HG03565 (cell line): ENCODE measurements at regions not wholly inside any gene's neighbourhood (a gene's known extent, or its start where the extent isn't known, plus 50 kb on each side); places are given as distances from the start of the nearest gene placed in this dataset.
A peak's percentile ranks its signal among the peaks of the same experiment; 100 is the strongest.
"Not testable (repeated sequence)": the region's sequence is repeated elsewhere in the genome, so short reads cannot be mapped to it uniquely, and the experiment has no call there.

Source experiments
- ATAC-seq: cut with Tn5 transposase; IDR thresholded peaks from one replicate; pipeline ENCODE4 v1.9.1; 2021; ENCODE audit warnings: mild to moderate bottlenecking, moderate library complexity; ENCODE audit not compliant: unreplicated experiment

DNA sequence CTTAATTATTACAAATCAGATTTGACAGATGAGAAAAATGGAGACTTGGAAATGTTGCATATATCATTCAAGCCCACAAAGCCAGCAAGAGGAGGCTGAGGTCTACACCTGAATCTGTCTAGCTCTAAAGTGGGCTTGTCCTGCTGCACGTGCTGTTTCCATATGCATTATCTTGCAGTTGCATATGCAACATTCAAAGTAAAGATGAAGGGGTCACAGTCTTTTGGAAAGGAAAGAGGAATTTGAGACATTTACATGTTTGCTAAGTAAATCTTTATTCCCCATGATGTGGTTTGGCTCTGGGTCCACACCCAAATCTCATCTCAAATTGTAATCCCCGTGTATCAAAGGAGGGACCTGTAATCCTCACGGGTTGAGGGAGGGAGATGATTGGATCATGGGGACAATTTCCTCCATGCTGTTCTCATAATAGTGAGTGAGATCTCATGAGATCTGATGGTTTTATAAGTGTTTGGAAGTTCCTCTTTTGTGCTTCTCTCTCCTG is 98.3 kb downstream of the BACH1 start:
- ATAC-seq: no peak

DNA sequence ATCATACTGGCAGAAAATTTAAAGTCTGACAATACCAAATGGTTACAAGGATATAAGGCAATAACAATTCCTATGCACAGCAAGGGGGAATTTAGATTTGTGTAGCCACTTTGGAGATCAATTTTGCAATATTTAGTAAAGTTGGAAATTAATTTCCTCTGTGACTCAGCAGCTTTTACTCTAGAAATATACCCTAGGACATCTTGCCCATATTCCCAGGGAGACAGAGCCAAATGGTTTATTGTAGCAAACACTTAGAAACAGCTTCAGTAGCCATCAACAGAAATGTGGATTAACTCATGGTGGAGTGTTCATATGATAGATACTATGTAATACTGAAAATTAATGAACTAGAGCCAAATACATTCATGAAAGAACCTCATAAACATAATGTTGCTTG is 104.6 kb downstream of the BACH1 start:
- no peak for ATAC-seq

DNA sequence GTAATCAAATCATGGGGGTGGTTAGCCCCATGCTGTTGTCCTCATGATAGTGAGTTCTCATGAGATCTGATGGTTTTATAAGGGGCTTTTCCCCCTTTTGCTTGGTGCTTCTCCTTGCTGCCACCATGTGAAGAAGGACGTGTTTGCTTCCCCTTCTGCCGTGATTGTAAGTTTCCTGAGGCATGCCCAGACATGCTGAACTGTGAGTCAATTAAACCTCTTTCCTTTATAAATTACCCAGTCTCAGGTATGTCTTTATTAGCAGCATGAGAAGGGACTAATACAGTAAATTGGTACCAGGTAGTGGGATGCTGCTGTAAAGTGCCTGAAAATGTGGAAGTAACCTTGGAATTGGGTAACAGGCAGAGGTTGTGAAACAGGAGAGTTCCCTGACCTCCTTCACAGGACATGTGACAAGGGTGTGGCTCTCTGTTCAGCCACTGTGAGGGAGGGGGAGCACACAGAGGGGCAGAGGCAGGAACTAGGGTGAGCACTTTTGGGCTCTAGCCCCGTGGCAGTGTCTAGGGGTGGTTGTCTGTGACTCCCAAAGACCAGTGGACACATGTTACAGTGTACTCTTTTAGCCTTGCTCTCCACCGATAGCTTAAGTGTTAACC is 105.3 kb downstream of the BACH1 start:
- ATAC-seq: no peak

DNA sequence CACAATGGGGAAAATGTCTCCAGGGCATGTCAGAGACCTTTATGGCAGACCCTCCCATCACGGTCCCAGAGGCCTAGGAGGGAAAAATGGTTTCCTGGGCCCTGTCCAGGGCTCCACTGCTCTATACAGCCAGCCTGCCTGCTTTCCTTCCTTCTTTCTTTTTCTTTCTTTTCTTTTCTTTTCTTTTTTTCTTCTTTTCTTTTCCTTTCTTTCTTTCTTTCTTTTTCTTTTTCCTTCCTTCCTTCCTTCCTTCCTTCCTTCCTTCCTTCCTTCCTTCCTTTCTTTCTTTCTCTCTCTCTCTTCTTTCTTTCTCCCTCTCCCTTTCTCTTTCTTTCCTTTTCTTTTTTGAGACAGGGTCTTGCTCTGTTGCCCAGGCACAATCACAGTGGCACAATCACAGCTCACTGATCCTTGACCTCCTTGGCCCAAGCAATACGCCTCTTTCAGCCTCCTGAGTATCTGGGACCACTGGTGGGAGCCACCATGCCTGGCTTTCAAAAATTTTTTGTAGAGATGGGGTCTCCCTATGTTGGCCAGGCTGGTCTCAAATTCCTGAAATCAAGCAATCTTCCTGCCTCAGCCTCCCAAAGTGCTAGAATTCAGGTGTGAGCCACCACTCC is 106.9 kb downstream of the BACH1 start:
- ATAC-seq: no peak

DNA sequence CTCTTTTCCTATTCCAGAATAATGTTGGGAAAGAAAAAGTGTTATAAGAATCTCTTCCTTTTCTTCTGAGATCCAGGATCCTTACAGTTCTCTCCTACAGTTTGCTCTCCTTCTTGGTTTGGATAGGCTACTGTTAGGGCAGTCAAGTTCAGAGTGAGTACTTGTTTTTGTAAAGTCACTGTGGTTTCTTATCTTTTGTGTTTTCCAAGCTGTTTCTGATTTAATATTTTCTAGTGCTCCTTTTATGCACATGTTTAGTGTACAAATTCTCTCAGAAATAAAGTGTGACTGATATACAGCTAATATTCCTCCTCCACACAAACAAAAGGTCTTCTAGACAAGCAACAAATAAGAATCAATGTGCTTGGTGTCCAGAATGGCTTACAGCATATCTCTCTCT is 107.7 kb downstream of the BACH1 start:
- no peak for ATAC-seq

DNA sequence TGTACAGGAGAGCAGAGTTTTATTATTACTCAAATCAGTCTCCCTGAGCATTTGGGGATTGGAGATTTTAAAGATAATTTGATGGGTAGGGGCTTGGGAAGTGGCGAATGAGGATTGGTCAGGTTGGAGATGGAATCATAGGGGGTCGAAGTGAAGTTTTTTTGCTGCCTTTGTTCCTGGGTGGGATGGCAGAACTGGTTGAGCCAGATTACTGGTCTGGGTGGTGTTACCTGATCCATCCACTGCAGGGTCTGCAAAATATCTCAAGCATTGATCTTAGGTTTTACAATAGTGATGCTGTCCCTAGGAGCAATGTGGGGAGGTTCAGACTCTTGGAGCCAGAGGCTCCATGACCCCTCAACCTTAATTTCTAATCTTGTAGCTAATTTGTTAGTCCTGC is 108.8 kb downstream of the BACH1 start:
- no peak for ATAC-seq

DNA sequence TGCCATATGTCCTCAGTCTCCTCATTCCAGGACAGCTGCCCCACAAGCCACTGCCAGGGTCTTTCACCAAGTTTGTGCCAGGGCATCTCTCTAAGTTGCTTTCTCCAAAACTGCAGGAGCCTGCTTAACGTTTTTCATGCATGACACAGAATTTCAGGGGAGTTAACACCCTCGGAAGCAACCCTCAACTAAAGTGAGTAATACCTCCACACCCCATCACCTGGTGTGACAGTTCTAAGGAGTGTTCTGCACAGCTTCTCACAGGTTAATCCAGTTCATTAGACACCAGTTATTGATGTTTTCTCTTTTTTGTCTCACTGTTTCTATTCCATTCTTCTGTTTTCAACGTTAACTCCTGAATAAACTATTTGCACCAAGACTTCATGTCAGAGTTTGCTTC is 115.0 kb downstream of the BACH1 start:
- no peak for ATAC-seq

DNA sequence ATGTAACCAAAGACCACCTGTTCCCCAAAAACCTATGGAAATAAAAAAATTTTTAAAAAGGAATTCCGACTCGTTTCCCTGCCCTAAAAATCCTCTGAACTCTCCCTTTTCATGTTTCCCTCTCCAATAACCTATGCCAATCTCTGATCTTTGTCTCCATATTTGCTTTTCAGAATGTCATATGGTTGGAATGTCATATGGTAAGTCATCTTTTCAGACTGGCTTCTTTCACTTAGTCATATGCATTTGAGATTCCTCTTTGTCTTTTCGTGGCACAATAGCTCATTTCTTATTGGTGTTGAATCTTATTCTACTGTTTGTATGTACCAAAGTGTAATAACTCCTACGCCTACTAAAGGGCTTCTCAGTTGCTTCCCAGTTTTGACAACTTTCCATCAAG is 117.5 kb downstream of the BACH1 start:
- ATAC-seq: no peak

DNA sequence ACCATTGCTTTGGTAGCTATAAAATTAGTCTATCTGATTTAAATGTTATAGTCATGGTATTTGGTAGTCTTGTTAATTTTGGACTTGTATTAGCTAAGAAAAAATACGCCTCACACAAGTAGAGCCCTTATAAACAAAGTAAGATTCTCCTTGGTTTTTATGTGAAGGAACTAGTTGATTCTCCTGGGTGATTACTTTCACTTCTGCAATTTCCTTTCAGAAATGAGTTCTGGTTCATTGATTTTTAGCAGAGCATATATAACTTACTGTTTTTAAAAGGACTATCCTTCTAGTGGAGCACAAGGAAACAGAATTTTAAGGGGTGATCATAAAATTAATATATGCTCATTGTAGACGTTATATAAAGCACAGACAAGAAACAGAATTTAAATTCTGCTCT is 120.1 kb downstream of the BACH1 start:
- ATAC-seq: peak; percentile 65

DNA sequence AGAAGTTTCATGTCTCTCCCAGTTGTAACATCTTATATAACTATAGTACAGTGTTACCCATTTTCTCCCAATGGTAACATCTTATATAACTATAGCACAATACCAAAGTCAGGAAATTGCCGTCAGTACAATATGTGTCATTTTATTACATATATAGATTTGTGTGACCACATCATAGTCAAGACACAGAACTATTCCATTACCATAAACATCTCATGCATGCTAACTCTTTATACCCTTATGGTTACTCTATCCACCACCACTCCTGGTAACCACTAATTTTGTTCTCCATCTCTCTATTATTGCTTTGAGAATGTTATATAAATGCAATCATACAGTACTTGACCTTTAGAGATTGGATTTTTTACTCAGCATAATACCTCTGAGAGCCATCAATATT is 120.7 kb downstream of the BACH1 start:
- peak; percentile 21 for ATAC-seq

DNA sequence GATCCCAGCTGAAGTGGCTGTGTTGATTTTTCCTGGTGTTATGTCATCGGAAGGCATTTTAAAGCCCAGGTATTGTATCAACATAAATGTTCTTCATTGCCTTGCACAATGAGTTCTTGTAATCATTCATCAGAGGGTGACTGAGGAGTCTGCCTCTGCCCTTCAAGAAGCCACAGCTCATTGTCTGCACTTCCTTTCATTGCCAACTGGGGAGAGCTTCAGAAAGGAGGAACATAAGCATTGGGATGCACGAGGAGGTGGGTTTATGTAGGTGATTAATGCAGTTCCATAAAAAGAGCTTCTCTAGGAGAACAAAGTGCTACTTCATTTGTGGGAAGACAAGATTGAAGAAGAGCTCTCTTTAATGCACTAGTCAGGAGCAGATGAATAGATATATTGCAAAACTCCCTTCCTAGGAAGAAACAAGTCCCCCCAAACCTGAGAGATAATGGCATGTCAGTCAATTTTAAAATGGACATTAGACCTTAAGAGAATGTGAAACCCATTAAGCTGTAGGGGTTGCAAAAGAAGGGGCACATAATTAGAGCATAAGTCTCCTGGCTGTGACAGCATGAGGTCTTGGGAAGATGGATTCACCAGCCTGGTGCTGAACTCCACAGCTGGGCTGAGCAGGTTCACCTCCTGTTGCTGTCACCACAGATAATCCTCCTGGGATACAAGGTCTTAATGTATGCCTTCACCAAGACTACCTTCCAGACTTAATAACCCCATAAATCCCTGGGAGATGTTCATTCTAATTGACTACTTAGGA is 124.6 kb downstream of the BACH1 start:
- ATAC-seq: no peak

DNA sequence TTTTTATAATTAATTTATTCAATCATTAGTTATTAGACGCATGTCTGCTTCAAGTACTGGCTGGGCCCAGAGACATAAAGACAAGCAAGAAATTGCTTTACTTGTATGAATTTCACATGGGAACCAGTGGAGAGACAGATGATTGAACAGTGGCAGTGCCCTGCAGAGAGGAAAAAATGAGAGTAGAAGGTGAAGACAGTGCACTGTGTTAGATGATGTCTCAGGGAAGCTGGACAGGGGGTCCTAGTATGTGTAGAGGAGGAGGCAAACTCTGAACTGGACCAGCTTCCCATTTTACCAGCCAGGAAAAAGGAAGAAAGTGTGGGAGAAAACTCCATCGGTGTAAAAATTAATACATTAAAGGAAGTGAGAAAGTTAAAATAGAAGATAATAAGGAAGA is 126.0 kb downstream of the BACH1 start:
- no peak for ATAC-seq

DNA sequence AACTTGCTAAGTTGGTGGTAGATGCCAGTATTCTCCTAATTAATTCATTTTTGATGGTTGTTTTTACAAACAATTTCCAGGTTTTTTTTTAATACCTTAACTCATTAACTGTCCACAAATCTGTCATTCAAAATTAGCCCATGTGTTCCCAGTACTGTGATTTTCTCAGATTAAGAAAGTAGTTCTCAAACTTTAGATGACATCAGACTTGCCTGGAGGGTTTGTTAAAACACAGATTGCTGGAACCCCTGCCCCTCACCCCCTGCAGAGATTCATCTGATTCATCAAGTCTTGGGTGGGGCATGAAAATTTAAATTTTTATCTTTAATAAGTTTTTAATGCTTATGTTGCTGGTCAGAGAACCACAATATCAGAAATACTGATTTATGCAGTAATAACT is 130.5 kb downstream of the BACH1 start:
- no peak for ATAC-seq

DNA sequence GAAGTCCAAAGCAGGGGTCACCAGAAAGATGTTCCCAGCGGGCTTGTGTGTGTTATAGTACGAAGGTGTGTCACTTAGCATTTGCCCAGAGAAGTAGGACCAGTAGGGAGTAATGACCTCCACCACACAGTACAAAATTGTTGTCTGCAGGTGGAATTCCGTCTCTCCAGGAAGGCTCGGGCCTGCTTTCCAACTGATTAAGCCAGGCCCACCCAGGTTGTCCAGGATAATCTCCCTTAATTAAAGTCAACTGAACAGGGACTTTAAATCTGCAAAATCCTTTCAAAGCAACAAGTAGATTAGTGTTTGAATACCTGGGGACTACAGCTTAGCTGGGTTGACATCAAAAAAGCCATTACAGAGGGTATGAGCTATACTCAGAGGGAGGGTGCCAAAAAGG is 131.3 kb downstream of the BACH1 start:
- ATAC-seq: no peak

DNA sequence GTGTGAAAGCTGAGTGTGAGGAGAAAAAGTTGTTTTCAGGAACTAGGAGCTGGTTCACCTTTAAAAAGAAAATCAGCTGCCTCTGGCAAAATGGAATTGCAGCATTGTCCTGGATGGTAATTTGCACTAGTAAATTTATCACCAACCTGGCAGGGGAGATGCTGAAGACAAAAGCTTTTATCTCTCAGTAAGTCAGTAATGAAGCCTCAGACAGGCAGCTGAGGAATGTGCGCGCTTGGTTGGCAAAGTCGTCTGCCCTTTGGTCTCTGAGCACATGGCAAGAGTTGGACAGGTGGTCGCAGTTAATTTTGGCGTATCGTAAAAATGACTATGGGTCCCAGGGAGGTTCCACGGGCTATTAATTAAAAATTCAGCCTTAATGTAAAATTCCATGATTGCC is 131.9 kb downstream of the BACH1 start:
- no peak for ATAC-seq

DNA sequence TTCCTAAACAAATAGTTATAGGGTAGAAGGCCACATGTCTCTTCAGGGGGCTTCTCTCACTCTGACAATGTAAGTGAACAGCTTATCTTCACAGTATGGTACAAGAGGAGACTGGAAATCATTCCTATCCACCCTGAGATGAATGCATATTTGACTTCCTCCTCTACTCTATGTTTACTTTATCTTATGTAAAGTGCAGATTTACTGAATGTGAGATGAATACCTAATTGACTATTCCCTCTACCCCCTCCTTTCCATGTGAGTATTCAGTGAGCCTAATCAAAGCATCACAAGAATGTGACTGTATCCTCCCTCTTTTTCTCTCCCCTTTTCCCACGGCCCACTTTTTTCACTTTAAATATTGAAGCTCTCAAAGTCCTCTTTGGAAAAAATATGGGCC is 132.5 kb downstream of the BACH1 start:
- ATAC-seq: no peak

DNA sequence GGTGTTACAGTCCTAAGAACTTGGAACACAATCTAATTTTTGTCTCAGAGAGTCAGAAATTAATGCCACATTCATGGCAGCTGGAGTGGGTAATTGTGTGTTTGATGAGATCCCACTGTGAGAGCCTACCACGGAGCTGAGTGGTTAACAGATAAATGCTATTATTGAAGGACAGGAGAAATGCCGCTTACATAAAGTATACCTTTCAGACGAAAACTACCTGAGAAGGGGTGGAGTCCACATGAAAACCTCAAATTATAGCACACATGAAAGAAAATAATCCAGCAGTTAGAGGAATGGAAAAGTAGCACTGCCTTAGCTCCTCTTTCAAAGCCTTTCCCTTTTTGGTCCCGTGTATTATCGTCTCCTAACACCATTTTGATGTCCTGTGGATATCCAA is 133.0 kb downstream of the BACH1 start:
- no peak for ATAC-seq

DNA sequence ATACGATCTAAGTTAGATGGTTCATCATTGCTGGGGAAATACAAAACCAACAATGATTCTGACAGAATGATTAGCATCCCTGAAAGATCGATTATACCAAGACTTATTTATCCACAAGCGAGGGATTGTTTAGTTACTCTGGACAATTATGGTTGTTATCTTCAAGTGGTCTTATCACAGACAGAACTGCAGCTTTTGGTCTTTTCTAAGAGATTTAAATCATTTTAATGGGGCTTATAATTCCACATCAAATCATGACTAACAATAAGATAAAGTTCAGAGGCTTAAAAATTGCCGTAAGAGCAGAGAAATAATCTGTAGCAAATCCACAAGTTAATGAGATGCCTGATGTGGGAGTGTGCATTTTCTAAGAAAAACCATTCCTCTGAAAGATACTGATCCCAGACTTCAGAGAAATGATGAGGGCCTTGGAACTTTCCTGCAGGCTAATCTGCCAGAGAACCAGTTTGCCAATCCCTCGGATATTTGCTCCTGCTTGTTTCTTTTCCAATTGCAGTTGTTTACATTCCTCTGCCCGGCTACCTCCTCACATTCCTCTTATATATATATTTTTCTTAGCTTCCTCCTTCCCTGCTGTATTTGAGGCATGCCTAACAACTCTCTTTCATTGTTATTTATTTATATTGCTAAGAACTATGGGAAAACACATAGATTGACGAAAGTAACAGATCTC is 134.8 kb downstream of the BACH1 start:
- no peak for ATAC-seq

DNA sequence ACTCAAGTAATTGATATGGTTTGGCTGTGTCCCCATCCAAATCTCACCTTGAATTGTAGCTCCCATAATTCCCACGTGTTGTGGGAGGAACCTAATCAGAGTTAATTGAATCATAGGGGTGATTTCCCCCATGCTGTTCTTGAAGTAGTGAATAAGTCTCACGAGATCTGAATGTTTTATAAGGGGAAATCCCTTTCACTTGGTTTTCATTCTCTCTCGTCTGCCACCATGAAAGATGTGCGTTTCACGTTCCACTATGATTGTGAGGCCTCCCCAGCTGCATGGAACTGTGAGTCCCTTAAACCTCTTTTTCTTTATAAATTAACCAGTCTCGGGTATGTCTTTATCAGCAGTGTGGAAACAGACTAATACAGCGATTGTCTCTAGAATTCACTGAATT is 135.4 kb downstream of the BACH1 start:
- ATAC-seq: no peak

DNA sequence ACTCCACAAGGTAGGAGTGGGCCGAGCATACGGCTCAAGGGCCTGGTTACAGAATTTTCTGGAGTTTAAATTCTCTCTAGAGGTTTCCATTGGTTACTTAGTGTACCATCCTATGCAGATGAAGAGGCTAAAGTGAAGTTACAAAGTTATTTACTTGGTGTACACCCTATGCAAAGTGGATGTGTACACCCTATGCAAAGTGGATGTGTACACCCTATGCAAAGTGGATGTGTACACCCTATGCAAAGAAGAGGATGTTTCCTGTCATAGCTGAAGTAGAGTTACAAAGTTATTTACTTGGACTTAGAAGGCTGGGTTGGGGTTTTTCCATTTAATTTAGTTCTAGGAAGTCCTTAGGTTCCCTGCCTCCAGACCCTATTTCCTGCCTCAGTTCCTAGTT is 136.3 kb downstream of the BACH1 start:
- ATAC-seq: not testable (repeated sequence)

DNA sequence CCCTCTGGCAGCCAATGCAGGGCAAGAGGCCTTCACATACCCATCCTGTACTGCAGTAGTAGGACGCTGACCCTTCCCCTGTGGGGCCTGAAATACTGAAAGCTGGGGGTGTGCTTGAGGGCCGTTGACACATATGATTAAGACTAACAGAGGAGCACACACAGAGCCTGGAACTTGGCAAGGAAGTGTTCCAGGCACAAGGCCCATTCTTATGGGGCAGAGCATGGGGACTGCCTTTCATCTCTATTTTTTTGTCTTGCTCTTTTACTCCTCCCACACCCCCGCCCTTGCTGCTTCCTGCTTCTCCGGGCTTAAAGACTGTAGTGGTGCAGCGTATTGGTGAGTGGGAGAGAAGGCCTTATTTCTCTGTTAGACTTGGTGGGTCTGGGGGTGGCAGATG is 137.4 kb downstream of the BACH1 start:
- ATAC-seq: no peak

DNA sequence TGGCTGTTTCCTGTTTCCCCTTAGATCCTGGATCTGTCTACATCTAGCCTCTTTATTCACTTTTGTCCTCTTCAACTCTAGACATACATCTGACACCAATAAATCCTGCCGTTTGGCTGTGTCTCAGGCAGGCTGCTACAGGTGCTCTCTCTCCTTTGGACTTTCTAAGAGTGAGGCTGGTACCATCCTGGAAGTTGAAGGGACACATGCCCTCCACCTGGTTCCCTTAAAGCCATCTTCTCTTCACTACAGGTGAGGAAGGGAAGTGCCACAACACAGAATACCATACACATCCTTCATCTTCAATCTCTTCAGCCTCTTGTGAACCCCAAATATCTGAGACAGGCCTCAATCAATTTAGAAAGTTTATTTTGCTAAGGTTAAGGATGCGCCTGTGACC is 137.9 kb downstream of the BACH1 start:
- no peak for ATAC-seq
